H1 (cell line): ENCODE measurements at regions not wholly inside any gene's neighbourhood (a gene's known extent, or its start where the extent isn't known, plus 50 kb on each side); places are given as distances from the start of the nearest gene placed in this dataset.

Experiments used
- CTCF ChIA-PET: fragments of 300-600 bp; sonication (Branson Sonifier 250); formaldehyde crosslinking; loops from one replicate; lab custom pipeline; 2021; ENCODE audit not compliant: partially characterized antibody; lab: Charles Lee
- POLR2A ChIA-PET: fragments of 300-600 bp; sonication (Branson Sonifier 250); formaldehyde crosslinking; loops from one replicate; lab custom pipeline; 2021; ENCODE audit warnings: inconsistent platforms; ENCODE audit not compliant: partially characterized antibody; lab: Charles Lee
- DNase-seq, 2 experiments: peaks; one replicate each; pipeline versions ENCODE4 v3.0.0 to v3.0.0-alpha.2; 2010 to 2022; ENCODE audit warnings: low spot score in 2 of 2, low read depth in 1 of 2, mixed read lengths in 1 of 2
- FAIRE-seq: peaks from 2 replicates; lab custom pipeline; 2011; peaks lifted over from hg19 to GRCh38; lab: Jason Lieb, UNC
- H2AFZ ChIP-seq: 2 replicates; pipeline ENCODE4 v1.8.1; 2012; ENCODE audit warnings: low read length, inconsistent platforms
- H2AK5ac ChIP-seq: 2 replicates; pipeline ENCODE4 v1.6.1; 2013; ENCODE audit warnings: low read depth, low read length
- H2BK120ac ChIP-seq: replicated peaks from 2 replicates; pipeline ENCODE3; 2013; ENCODE audit warnings: low read depth, low read length, inconsistent platforms
- H2BK12ac ChIP-seq: 2 replicates; pipeline ENCODE4 v1.6.1; 2013; ENCODE audit warnings: low read depth, low read length
- H2BK15ac ChIP-seq: 2 replicates; pipeline ENCODE4 v1.6.1; 2013; ENCODE audit warnings: low read length
- H2BK20ac ChIP-seq: 2 replicates; pipeline ENCODE4 v1.6.1; 2013; ENCODE audit warnings: low read length
- H2BK5ac ChIP-seq: 2 replicates; pipeline ENCODE4 v1.6.1; 2013; ENCODE audit warnings: low read depth, low read length
- H3K14ac ChIP-seq: 2 replicates; pipeline ENCODE4 v1.6.1; 2013; ENCODE audit warnings: inconsistent platforms; ENCODE audit not compliant: insufficient read length
- H3K18ac ChIP-seq: 2 replicates; pipeline ENCODE4 v1.6.1; 2013; ENCODE audit warnings: low read length; ENCODE audit errors: extremely low read depth
- H3K23ac ChIP-seq: 2 replicates; pipeline ENCODE4 v1.6.1; 2013; ENCODE audit warnings: inconsistent platforms; ENCODE audit not compliant: insufficient read length
- H3K23me2 ChIP-seq: 2 replicates; pipeline ENCODE4 v1.6.1; 2013; ENCODE audit warnings: low read depth, low read length
- H3K27ac ChIP-seq: 2 replicates; pipeline ENCODE4 v1.6.1; 2011; ENCODE audit warnings: low read depth, low read length, inconsistent platforms
- H3K27me3 ChIP-seq, 4 experiments: replicated peaks in 1 of 4; 1 replicate in 1 of 4; 2 replicates in 3 of 4; pipeline versions ENCODE4 v1.6.1 to v1.8.1; 2011 to 2013; ENCODE audit warnings: low read length in 3 of 4, mild to moderate bottlenecking in 3 of 4, inconsistent platforms in 2 of 4, mixed read lengths in 2 of 4, moderate library complexity in 1 of 4; ENCODE audit not compliant: control insufficient read depth in 3 of 4, insufficient read depth in 3 of 4; ENCODE audit errors: extremely low read depth in 1 of 4
- H3K36me3 ChIP-seq, 4 experiments: 2 replicates each; pipeline versions ENCODE4 v1.6.1 to v1.8.1; 2011 to 2013; ENCODE audit warnings: mild to moderate bottlenecking in 4 of 4, low read length in 3 of 4, moderate library complexity in 2 of 4, control low read depth in 1 of 4, inconsistent platforms in 1 of 4; ENCODE audit not compliant: insufficient read depth in 4 of 4, control insufficient read depth in 2 of 4
- H3K4ac ChIP-seq: replicated peaks from 2 replicates; pipeline ENCODE3; 2013; ENCODE audit warnings: low read length, low read depth, mixed read lengths, inconsistent platforms; ENCODE audit not compliant: insufficient read length
- H3K4me1 ChIP-seq, 4 experiments: replicated peaks in 1 of 4; 1 replicate in 1 of 4; 2 replicates in 3 of 4; pipeline versions ENCODE4 v1.6.1 to v1.8.1; 2011 to 2013; ENCODE audit warnings: low read length in 3 of 4, inconsistent platforms in 2 of 4, mixed read lengths in 1 of 4; ENCODE audit not compliant: insufficient read depth in 4 of 4, control insufficient read depth in 3 of 4
- H3K4me2 ChIP-seq, 2 experiments: 2 replicates each; pipeline versions ENCODE4 v1.6.1 to v1.8.1; 2011 to 2013; ENCODE audit warnings: low read depth in 2 of 2, low read length in 2 of 2, control low read depth in 1 of 2, inconsistent platforms in 1 of 2, mild to moderate bottlenecking in 1 of 2; ENCODE audit not compliant: insufficient read depth in 1 of 2
- H3K4me3 ChIP-seq, 4 experiments: fragments of 200-600, 300-600 bp in 1 of 4; sonication (generic), shearing (Covaris generic), sonication (Bioruptor Twin) in 1 of 4; 2 replicates each; pipeline versions ENCODE4 v1.5.1 to v1.8.1; 2011 to 2016; ENCODE audit warnings: low read length in 4 of 4, low read depth in 3 of 4, control low read depth in 2 of 4, inconsistent platforms in 2 of 4, mild to moderate bottlenecking in 2 of 4, mixed read lengths in 1 of 4, moderate library complexity in 1 of 4; ENCODE audit not compliant: insufficient read depth in 2 of 4; ENCODE audit errors: extremely low read depth in 1 of 4
- H3K56ac ChIP-seq: replicated peaks from 2 replicates; pipeline ENCODE3; 2013; ENCODE audit warnings: low read depth, mild to moderate bottlenecking, mixed read lengths, low read length, inconsistent platforms; ENCODE audit not compliant: insufficient read length
- H3K79me1 ChIP-seq: 2 replicates; pipeline ENCODE4 v1.6.1; 2013; ENCODE audit warnings: low read depth, low read length, control low read depth
- H3K79me2 ChIP-seq, 2 experiments: 2 replicates each; pipeline versions ENCODE4 v1.6.1 to v1.8.1; 2012 to 2013; ENCODE audit warnings: low read length in 2 of 2, mild to moderate bottlenecking in 2 of 2, inconsistent platforms in 1 of 2; ENCODE audit not compliant: insufficient read depth in 2 of 2, control insufficient read depth in 1 of 2
- H3K9ac ChIP-seq, 4 experiments: replicated peaks in 1 of 4; 1 replicate in 1 of 4; 2 replicates in 3 of 4; pipeline versions ENCODE4 v1.6.1 to v1.8.1; 2011 to 2013; ENCODE audit warnings: low read depth in 3 of 4, low read length in 3 of 4, control low read depth in 2 of 4, mild to moderate bottlenecking in 2 of 4, moderate library complexity in 2 of 4, inconsistent platforms in 1 of 4; ENCODE audit errors: extremely low read depth in 1 of 4
- H3K9me3 ChIP-seq, 2 experiments: 2 replicates each; pipeline versions ENCODE4 v1.6.1 to v1.8.1; 2012 to 2013; ENCODE audit warnings: mild to moderate bottlenecking in 2 of 2, moderate library complexity in 2 of 2, control low read depth in 1 of 2, inconsistent platforms in 1 of 2, low read depth in 1 of 2, low read length in 1 of 2, mixed read lengths in 1 of 2; ENCODE audit not compliant: insufficient read depth in 2 of 2
- H4K20me1 ChIP-seq, 2 experiments: replicated peaks in 1 of 2; 2 replicates each; pipeline versions ENCODE3 to v1.8.1; 2011 to 2013; ENCODE audit warnings: inconsistent platforms in 2 of 2, low read length in 2 of 2, mild to moderate bottlenecking in 1 of 2; ENCODE audit not compliant: insufficient read depth in 2 of 2, control insufficient read depth in 1 of 2
- H4K5ac ChIP-seq: 2 replicates; pipeline ENCODE4 v1.6.1; 2013; ENCODE audit warnings: low read length, low read depth, mixed read lengths, inconsistent platforms; ENCODE audit not compliant: insufficient read length
- H4K8ac ChIP-seq: 2 replicates; pipeline ENCODE4 v1.8.0; 2013; ENCODE audit warnings: mild to moderate bottlenecking, moderate library complexity, low read length, inconsistent platforms; ENCODE audit not compliant: insufficient read depth; ENCODE audit errors: extremely low read depth
- H4K91ac ChIP-seq: replicated peaks from 2 replicates; pipeline ENCODE3; 2013; ENCODE audit warnings: low read length, mixed read lengths, inconsistent platforms; ENCODE audit not compliant: insufficient read length
- CEBPB ChIP-seq: IDR thresholded peaks from 2 replicates; pipeline ENCODE4 v1.6.1; 2012; ENCODE audit warnings: low read depth, low read length
- RBBP5 ChIP-seq: IDR thresholded peaks from 2 replicates; pipeline ENCODE4 v1.7.1; 2012; ENCODE audit warnings: low read depth, mild to moderate bottlenecking, inconsistent platforms, low read length, moderate library complexity, borderline replicate concordance
- WGBS, 2 experiments: shearing (Covaris generic) in 1 of 2; methylation state at CpG; one replicate each; pipeline versions ENCODE4 v1.1.6 to v1.1.7; 2013 to 2015; ENCODE audit warnings: low lambda C conversion rate in 2 of 2, mixed read lengths in 2 of 2, inconsistent platforms in 1 of 2, low coverage in 1 of 2, missing lambda C conversion rate in 1 of 2; ENCODE audit not compliant: insufficient replicate concordance in 2 of 2, insufficient coverage in 1 of 2, insufficient read length in 1 of 2; ENCODE audit errors: extremely low coverage in 1 of 2, missing lambda C conversion rate in 1 of 2; 5-methylcytosine and 5-hydroxymethylcytosine counted together

GRCh38 chr14:40838601-40839000, 768.1 kb upstream of the LRFN5 start:
- H3K36me3 ChIP-seq, result no peaks in the 10 kb centered on the region
- WGBS, 2 experiments, result 94% methylated on average over 2 of the region's 2 CpGs; no CpG with 5 or more reads in 1 of the 2 experiments
- no peak overlapping the region for H4K5ac ChIP-seq
- H2BK120ac ChIP-seq, result no peak overlapping the region
- FAIRE-seq, result no peak
- no peak overlapping the region for H3K4me2 ChIP-seq
- no peak overlapping the region for H2AFZ ChIP-seq
- no peak overlapping the region for H4K8ac ChIP-seq
- H4K20me1 ChIP-seq, result no peaks in the 10 kb centered on the region
- H4K91ac ChIP-seq, result no peak overlapping the region
- H2BK15ac ChIP-seq, result no peak overlapping the region
- no peak overlapping the region for H3K14ac ChIP-seq
- no peak overlapping the region for H2BK12ac ChIP-seq
- TF ChIP-seq CEBPB (peak; percentile 57; the same call in 1 of the 2 replicates), RBBP5 (no peak)
- no peaks in the 10 kb centered on the region for H3K23me2 ChIP-seq
- no peaks in the 10 kb centered on the region for H3K79me1 ChIP-seq
- H2BK5ac ChIP-seq, result no peak overlapping the region
- ChIA-PET POLR2A (no interaction called here), CTCF (no interaction called here)
- no peak overlapping the region for H3K27ac ChIP-seq
- H3K4me1 ChIP-seq, result no peaks in the 10 kb centered on the region
- no peak overlapping the region for H2BK20ac ChIP-seq
- no peak overlapping the region for H3K56ac ChIP-seq
- no peaks in the 10 kb centered on the region for H3K27me3 ChIP-seq
- no peaks in the 10 kb centered on the region for H3K79me2 ChIP-seq
- H3K18ac ChIP-seq, result no peak overlapping the region
- no peak overlapping the region for H3K9ac ChIP-seq
- no peak for DNase-seq
- H2AK5ac ChIP-seq, result no peak overlapping the region
- no peaks in the 10 kb centered on the region for H3K9me3 ChIP-seq
- H3K4me3 ChIP-seq, result no peak overlapping the region
- H3K4ac ChIP-seq, result no peak overlapping the region
- H3K23ac ChIP-seq, result no peak overlapping the region
